ENCODE measurements at regions not wholly inside any gene's neighbourhood (a gene's known extent, or its start where the extent isn't known, plus 50 kb on each side); places are given as distances from the start of the nearest gene placed in this dataset.

- Histone ChIP-seq H3K4me3 (ENCODE audit: insufficient read depth, low read length) (no peak overlapping the region), H3K9me3 (ENCODE audit: low read depth, low read length) (no peaks in the 10 kb centered on the region), H4K20me1 (ENCODE audit: insufficient read depth, low read length) (no peaks in the 10 kb centered on the region), H3K27me3 (ENCODE audit: insufficient read depth, low read length) (no peaks in the 10 kb centered on the region), H3K4me1 (ENCODE audit: insufficient read depth, low read length) (peaks cover 5% of the 10 kb centered on the region), H2AFZ (ENCODE audit: low read length) (peak overlapping the region; percentile 15), H3K36me3 (ENCODE audit: insufficient read depth, low read length) (no peaks in the 10 kb centered on the region), H3K79me2 (ENCODE audit: insufficient read depth, low read length) (no peaks in the 10 kb centered on the region), H3K4me2 (ENCODE audit: insufficient read depth, low read length) (no peak overlapping the region), H3K27ac (ENCODE audit: low read depth, low read length) (no peak overlapping the region)
- DNase-seq (ENCODE audit: insufficient read length, low spot score, missing footprints): no peak
- TF ChIP-seq CTCF (IDR thresholded peaks at IDR 0.05; ENCODE audit: extremely low read depth, low read depth, low read length): no peak
Measured at GRCh38 chr4:176561368-176561767, 231.4 kb downstream of the VEGFC start.

- Histone ChIP-seq H3K4me1 (ENCODE audit: insufficient read depth, low read length) (peaks cover 5% of the 10 kb centered on the region), H3K36me3 (ENCODE audit: insufficient read depth, low read length) (no peaks in the 10 kb centered on the region), H2AFZ (ENCODE audit: low read length) (no peak overlapping the region), H3K4me3 (ENCODE audit: insufficient read depth, low read length) (no peak overlapping the region), H3K27ac (ENCODE audit: low read depth, low read length) (no peak overlapping the region), H4K20me1 (ENCODE audit: insufficient read depth, low read length) (no peaks in the 10 kb centered on the region), H3K4me2 (ENCODE audit: insufficient read depth, low read length) (peak overlapping the region; percentile 25), H3K79me2 (ENCODE audit: insufficient read depth, low read length) (no peaks in the 10 kb centered on the region), H3K27me3 (ENCODE audit: insufficient read depth, low read length) (no peaks in the 10 kb centered on the region), H3K9me3 (ENCODE audit: low read depth, low read length) (no peaks in the 10 kb centered on the region)
- no peak for DNase-seq (ENCODE audit: insufficient read length, low spot score, missing footprints)
- TF ChIP-seq CTCF (IDR thresholded peaks at IDR 0.05; ENCODE audit: extremely low read depth, low read depth, low read length): peak; percentile 45
Measured at GRCh38 chr4:176563591-176563990, 229.1 kb downstream of the VEGFC start.

- no peaks in the 10 kb centered on the region for H3K27me3 ChIP-seq (ENCODE audit: insufficient read depth, low read length)
- TF ChIP-seq CTCF (IDR thresholded peaks at IDR 0.05; ENCODE audit: extremely low read depth, low read depth, low read length): no peak
- H3K4me1 ChIP-seq (ENCODE audit: insufficient read depth, low read length): peaks cover 5% of the 10 kb centered on the region
- no peak overlapping the region for H3K27ac ChIP-seq (ENCODE audit: low read depth, low read length)
- H3K9me3 ChIP-seq (ENCODE audit: low read depth, low read length): no peaks in the 10 kb centered on the region
- no peak for DNase-seq (ENCODE audit: insufficient read length, low spot score, missing footprints)
- H3K79me2 ChIP-seq (ENCODE audit: insufficient read depth, low read length): no peaks in the 10 kb centered on the region
- H3K36me3 ChIP-seq (ENCODE audit: insufficient read depth, low read length): no peaks in the 10 kb centered on the region
- no peak overlapping the region for H2AFZ ChIP-seq (ENCODE audit: low read length)
- H4K20me1 ChIP-seq (ENCODE audit: insufficient read depth, low read length): no peaks in the 10 kb centered on the region
- no peak overlapping the region for H3K4me2 ChIP-seq (ENCODE audit: insufficient read depth, low read length)
- no peak overlapping the region for H3K4me3 ChIP-seq (ENCODE audit: insufficient read depth, low read length)
Measured at GRCh38 chr4:176565049-176565448, 227.7 kb downstream of the VEGFC start.

GRCh38 chr4:176566769-176567168 lies 226.0 kb downstream of the VEGFC start:
- no peak overlapping the region for H3K4me3 ChIP-seq (ENCODE audit: insufficient read depth, low read length)
- DNase-seq (ENCODE audit: insufficient read length, low spot score, missing footprints): no peak
- no peaks in the 10 kb centered on the region for H3K27me3 ChIP-seq (ENCODE audit: insufficient read depth, low read length)
- TF ChIP-seq CTCF (IDR thresholded peaks at IDR 0.05; ENCODE audit: extremely low read depth, low read depth, low read length): no peak
- H3K36me3 ChIP-seq (ENCODE audit: insufficient read depth, low read length): no peaks in the 10 kb centered on the region
- H3K4me2 ChIP-seq (ENCODE audit: insufficient read depth, low read length): no peak overlapping the region
- H4K20me1 ChIP-seq (ENCODE audit: insufficient read depth, low read length): no peaks in the 10 kb centered on the region
- H3K79me2 ChIP-seq (ENCODE audit: insufficient read depth, low read length): no peaks in the 10 kb centered on the region
- H3K27ac ChIP-seq (ENCODE audit: low read depth, low read length): no peak overlapping the region
- no peak overlapping the region for H2AFZ ChIP-seq (ENCODE audit: low read length)
- peaks cover 5% of the 10 kb centered on the region for H3K4me1 ChIP-seq (ENCODE audit: insufficient read depth, low read length)
- no peaks in the 10 kb centered on the region for H3K9me3 ChIP-seq (ENCODE audit: low read depth, low read length)

All from osteoblast (primary cell).